ENCODE measurements at regions not wholly inside any gene's neighbourhood (a gene's known extent, or its start where the extent isn't known, plus 50 kb on each side); places are given as distances from the start of the nearest gene placed in this dataset.

DNA sequence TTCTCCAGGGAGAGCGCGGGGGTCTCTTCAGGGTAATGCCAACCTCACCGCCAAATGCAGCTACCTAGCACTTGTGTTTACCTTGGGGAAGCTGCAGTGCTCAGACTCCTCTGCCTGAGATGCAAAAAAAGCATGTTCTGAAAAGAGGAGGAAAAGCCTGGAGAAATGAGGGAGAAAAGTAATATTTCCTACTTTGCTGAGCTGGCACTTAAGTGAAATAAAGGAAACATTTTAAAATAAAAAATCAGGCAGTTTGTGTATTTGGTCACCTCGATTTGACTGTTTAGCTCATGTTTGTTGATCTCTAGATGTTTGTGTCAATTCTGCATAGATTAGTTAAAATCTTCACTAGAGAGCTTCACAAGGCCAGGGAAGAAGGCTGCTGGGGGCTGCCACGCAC, 487.2 kb downstream of the QKI start:
- DNase-seq (ENCODE audit: low spot score) = no peak
- TF ChIP-seq, protein P1, sequence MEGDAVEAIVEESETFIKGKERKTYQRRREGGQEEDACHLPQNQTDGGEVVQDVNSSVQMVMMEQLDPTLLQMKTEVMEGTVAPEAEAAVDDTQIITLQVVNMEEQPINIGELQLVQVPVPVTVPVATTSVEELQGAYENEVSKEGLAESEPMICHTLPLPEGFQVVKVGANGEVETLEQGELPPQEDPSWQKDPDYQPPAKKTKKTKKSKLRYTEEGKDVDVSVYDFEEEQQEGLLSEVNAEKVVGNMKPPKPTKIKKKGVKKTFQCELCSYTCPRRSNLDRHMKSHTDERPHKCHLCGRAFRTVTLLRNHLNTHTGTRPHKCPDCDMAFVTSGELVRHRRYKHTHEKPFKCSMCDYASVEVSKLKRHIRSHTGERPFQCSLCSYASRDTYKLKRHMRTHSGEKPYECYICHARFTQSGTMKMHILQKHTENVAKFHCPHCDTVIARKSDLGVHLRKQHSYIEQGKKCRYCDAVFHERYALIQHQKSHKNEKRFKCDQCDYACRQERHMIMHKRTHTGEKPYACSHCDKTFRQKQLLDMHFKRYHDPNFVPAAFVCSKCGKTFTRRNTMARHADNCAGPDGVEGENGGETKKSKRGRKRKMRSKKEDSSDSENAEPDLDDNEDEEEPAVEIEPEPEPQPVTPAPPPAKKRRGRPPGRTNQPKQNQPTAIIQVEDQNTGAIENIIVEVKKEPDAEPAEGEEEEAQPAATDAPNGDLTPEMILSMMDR (IDR thresholded peaks at IDR 0.05; ENCODE audit: extremely low read depth, missing control alignments) = no peak

DNA sequence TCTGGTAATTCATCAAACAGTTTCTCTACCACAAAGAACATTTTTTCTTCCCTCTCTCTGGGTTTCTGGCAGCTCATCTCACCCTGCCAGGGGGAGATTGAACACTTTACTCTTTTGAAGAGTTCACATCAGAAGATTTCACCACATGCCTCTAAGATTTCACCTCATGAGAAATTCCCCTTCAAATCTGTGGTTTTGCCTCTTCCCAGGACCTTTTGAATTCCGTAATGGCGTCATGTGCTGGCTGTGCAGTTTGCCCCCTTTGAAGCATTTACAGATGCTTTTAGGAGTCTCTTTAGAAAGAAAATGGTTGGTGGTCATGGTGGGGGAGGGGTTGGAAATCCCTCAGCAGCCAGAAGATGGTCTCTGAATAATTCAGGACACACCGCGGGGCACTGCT, 486.1 kb downstream of the QKI start:
- DNase-seq (ENCODE audit: low spot score) = no peak
- TF ChIP-seq, protein P1 (IDR thresholded peaks at IDR 0.05; ENCODE audit: extremely low read depth, missing control alignments) = no peak

DNA sequence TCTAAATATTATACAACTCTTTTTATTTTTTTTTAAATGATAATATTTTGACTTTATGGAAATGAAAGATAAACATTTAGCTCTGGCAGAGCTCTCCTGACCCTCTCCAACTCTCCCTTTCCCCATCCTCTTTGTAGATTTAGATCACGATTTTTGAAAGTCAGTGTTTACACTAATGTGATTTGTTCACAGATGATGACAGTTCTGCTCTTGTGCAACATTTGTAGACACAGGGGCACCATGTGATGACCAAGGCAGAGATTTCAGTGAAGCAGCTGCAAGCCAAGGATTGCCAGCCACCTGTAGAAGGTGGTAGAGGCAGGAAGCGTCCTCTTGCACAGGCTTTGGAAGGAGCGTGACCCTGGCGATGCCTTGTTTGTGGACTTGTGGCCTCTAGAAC, 483.2 kb downstream of the QKI start:
- no peak for DNase-seq (ENCODE audit: low spot score)
- TF ChIP-seq, protein P1 (IDR thresholded peaks at IDR 0.05; ENCODE audit: extremely low read depth, missing control alignments) = no peak

DNA sequence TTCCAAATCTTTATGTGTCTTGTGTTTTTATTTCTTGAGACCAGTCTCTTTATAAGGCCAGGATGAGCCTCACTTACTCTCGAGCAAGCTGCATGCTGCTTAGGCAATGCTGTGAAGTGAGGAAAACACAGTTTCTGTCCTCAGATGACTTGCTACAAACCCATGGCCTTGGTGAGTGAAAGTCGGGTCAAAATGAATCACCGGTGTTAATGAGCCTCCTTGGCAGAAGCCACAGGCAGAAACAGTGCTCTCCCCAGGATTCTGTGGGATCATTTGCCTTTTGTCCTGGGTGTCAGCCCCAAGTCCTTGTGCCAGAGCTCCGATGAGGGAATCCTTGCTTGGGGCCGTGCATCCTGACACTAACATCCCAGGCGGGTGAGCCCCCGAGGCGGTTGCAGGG, 482.5 kb downstream of the QKI start:
- DNase-seq (ENCODE audit: low spot score) = no peak
- TF ChIP-seq, protein P1 (IDR thresholded peaks at IDR 0.05; ENCODE audit: extremely low read depth, missing control alignments) = no peak

DNA sequence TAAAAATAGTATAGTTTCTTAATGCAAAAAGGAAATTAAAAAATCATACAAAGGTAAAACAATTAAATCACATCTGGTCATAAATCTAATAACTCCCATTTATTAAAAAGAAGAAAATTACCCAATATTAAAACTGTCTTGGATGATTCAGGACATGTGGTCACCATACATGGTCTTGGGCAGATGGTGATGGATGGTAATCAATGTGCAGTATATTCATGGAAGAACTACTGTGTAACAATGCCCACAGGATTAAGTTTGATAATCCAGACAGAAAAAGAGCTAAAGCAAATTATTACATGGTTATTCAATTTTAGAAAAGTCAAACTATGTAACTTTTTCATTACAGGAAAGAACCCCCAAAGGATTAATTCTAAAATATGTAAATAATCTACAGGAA, 480.6 kb downstream of the QKI start:
- TF ChIP-seq, protein P1 (IDR thresholded peaks at IDR 0.05; ENCODE audit: extremely low read depth, missing control alignments) = no peak
- DNase-seq (ENCODE audit: low spot score) = no peak

DNA sequence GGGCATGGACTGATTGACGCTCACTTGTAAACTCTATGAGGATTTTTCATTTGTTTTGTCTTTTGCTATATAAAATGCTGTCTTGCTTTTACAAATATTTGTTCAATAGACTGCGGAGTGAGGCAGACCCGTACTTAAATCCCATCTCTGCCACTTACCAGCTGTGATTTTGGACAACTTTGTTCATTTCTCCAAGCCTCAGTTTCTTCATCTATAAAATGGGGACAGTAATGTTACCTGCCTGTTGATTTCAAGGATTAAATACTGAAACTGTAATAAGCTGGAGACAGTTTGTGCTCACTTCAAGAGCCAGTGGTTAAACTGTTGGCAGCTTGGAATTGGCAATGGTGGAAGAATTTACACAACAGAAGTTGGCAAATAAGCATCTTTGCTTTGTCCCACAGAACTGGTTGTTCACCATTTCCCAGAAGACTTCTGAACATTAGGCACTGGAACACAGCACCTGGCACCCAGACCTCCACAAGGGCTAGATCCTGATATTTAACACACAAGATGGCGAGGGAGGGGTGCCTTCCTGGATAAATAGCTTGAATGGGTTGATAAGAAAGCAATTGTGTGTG, 479.2 kb downstream of the QKI start:
- DNase-seq (ENCODE audit: low spot score) = no peak
- TF ChIP-seq, protein P1 (IDR thresholded peaks at IDR 0.05; ENCODE audit: extremely low read depth, missing control alignments) = no peak

DNA sequence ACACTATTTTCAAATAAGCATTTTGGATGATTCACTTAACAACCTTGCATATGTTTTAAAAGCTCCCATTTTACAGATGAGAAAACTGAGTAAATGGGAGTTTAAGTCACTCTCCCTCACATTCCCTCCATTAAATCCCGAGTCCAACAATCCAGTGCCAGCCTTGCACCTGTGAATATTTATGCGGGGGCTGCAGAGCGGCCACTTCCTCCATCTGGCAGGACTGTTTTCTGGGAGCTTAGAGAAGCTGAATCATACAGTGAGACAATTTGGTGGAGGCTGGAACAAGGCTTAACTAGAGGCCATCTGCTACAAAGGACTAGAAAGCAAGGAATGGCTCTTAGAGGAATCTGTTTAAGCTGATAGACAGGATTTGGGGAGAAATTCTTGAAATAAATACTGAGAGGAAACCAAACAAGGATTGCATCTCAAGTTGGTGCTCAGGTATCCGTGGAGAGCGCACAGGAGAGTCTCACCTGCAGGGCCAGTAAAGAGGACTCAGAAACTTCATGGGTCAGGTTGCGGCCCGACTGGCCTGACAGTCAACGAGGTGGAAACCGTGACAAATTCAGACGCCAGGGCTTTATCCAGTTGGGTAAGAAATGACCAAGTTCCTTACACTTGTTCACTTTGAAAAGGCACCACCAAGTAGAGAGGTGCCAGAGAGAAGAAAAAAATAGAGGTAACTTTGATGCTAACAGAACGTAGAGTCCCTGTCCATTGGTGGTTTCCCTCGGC, 478.5 kb downstream of the QKI start:
- TF ChIP-seq, protein P1 (IDR thresholded peaks at IDR 0.05; ENCODE audit: extremely low read depth, missing control alignments) = no peak
- no peak for DNase-seq (ENCODE audit: low spot score)

All from GM20000 (cell line).